ENCODE measurements at regions not wholly inside any gene's neighbourhood (a gene's known extent, or its start where the extent isn't known, plus 50 kb on each side); places are given as distances from the start of the nearest gene placed in this dataset.
A peak's percentile ranks its signal among the peaks of the same experiment; 100 is the strongest.

GRCh38 chr3:127033171-127033570 lies 50.3 kb downstream of the PLXNA1 start:
- TF ChIP-seq, protein P1, sequence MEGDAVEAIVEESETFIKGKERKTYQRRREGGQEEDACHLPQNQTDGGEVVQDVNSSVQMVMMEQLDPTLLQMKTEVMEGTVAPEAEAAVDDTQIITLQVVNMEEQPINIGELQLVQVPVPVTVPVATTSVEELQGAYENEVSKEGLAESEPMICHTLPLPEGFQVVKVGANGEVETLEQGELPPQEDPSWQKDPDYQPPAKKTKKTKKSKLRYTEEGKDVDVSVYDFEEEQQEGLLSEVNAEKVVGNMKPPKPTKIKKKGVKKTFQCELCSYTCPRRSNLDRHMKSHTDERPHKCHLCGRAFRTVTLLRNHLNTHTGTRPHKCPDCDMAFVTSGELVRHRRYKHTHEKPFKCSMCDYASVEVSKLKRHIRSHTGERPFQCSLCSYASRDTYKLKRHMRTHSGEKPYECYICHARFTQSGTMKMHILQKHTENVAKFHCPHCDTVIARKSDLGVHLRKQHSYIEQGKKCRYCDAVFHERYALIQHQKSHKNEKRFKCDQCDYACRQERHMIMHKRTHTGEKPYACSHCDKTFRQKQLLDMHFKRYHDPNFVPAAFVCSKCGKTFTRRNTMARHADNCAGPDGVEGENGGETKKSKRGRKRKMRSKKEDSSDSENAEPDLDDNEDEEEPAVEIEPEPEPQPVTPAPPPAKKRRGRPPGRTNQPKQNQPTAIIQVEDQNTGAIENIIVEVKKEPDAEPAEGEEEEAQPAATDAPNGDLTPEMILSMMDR (IDR thresholded peaks at IDR 0.05; ENCODE audit: low read depth, low read length), result no peak
- Histone ChIP-seq H3K27me3 (no peaks in the 10 kb centered on the region), H3K36me3 (peaks cover 62% of the 10 kb centered on the region), H3K9me3 (no peaks in the 10 kb centered on the region; the same call in 1 of the 2 replicates), H3K4me3 (ENCODE audit: low read depth, low read length) (no peak overlapping the region), H3K4me1 (peaks cover 4% of the 10 kb centered on the region; the same call in 1 of the 2 replicates)
- DNase-seq, result no peak

GRCh38 chr3:127033786-127034185 lies 50.9 kb downstream of the PLXNA1 start:
- H3K27me3 ChIP-seq, result no peaks in the 10 kb centered on the region
- H3K4me3 ChIP-seq (ENCODE audit: low read depth, low read length), result no peak overlapping the region
- H3K4me1 ChIP-seq, result peaks cover 4% of the 10 kb centered on the region; the same call in 1 of the 2 replicates
- H3K9me3 ChIP-seq, result no peaks in the 10 kb centered on the region; the same call in 1 of the 2 replicates
- no peak for DNase-seq
- H3K36me3 ChIP-seq, result peaks cover 56% of the 10 kb centered on the region
- TF ChIP-seq, protein P1 (IDR thresholded peaks at IDR 0.05; ENCODE audit: low read depth, low read length), result no peak

DNA sequence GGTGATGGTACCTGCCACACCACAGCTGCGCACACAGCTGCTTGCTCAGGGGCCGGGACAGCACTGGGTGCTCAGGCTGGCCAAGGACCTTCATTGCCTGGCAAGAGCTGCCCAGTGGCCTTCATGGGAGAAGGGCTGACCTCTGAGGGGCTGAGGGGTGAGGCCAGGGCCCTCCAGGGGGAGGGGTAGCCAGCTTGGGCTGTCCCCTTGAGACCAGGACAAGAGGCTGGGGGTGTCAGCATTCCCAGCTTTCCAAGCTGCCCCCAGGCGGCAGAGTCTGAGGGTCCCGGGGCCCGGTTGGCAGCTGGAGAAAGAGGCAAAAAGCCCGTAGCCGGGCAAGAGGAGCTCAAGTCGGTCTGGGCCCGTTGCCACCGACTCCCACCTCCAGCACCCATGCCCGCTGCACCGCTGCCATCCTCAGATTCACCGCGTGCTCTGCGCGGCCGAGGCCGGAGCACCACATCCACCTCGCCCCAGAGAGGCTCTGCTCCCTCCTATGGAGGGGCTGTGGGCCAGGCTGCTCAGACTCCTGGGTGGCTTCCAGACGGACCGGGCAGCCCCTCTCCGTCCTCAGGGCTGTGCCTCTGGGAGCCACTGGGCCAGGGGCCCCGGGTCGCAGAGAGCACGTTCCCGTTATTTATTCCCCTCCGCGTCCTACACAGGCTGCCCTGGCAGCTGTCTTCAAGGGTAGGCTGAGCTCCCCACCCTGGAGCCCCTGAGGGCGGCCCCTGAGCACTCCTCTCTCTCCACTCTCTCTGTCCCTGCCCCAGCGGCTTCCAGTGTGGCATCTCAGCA lies 51.5 kb downstream of the PLXNA1 start:
- peaks cover 50% of the 10 kb centered on the region for H3K36me3 ChIP-seq
- peaks cover 4% of the 10 kb centered on the region; the same call in 1 of the 2 replicates for H3K4me1 ChIP-seq
- H3K4me3 ChIP-seq (ENCODE audit: low read depth, low read length), result no peak overlapping the region
- H3K9me3 ChIP-seq, result no peaks in the 10 kb centered on the region; the same call in 1 of the 2 replicates
- DNase-seq, result peak; percentile 12
- H3K27me3 ChIP-seq, result no peaks in the 10 kb centered on the region
- TF ChIP-seq, protein P1 (IDR thresholded peaks at IDR 0.05; ENCODE audit: low read depth, low read length), result no peak

DNA sequence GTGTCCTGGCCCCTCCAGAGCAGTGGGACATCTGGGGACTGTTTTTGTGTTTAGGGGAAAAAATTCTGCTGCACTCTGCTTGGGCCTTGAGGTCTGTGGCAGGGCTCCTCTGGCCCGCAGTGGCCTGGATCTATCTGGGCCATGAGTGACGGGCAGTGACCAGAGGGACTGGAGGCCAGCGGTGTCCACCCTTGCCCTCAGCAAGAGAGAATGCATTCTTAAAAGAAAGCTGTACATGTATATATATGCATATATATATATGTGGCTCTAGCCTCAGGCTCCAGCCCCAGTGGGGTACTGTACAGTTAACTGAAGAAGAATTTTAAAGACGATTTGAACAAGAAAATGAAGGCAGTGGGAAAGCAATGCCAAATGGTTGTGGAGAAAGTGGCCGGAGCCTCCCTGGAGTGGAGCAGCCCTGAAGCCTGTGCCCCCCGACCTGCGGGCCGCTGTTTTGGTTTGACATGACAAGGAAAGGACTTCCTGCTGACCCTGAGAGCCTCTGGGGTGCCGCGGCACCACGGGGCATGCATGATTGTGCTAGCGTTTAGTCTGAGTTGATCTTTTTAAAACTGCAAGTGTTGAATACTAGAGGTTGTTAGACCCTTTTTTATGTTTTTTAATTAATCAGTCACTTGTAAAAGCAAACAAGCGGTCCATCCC lies 52.2 kb downstream of the PLXNA1 start:
- Histone ChIP-seq H3K4me3 (ENCODE audit: low read depth, low read length) (no peak overlapping the region), H3K4me1 (peaks cover 4% of the 10 kb centered on the region; the same call in 1 of the 2 replicates), H3K27me3 (no peaks in the 10 kb centered on the region), H3K9me3 (no peaks in the 10 kb centered on the region; the same call in 1 of the 2 replicates), H3K36me3 (peaks cover 43% of the 10 kb centered on the region)
- TF ChIP-seq, protein P1 (IDR thresholded peaks at IDR 0.05; ENCODE audit: low read depth, low read length), result no peak
- DNase-seq, result peak; percentile 7

- Histone ChIP-seq H3K9me3 (no peaks in the 10 kb centered on the region; the same call in 1 of the 2 replicates), H3K27me3 (no peaks in the 10 kb centered on the region), H3K4me1 (peaks cover 4% of the 10 kb centered on the region; the same call in 1 of the 2 replicates), H3K4me3 (ENCODE audit: low read depth, low read length) (no peak overlapping the region), H3K36me3 (peaks cover 37% of the 10 kb centered on the region)
- peak; percentile 38 for DNase-seq
- TF ChIP-seq, protein P1 (IDR thresholded peaks at IDR 0.05; ENCODE audit: low read depth, low read length), result no peak
Measured at GRCh38 chr3:127035677-127036076, 52.8 kb downstream of the PLXNA1 start.

Measured in BE2C (cell line).